Stimulated activated CD8-positive, alpha-beta memory T cell treated with anti-CD3 and anti-CD28 coated beads, Interleukin-12 subunit alpha, Interleukin-12 subunit beta, amount 100 ng/mL, for 4 hours (primary cell): ENCODE measurements at regions not wholly inside any gene's neighbourhood (a gene's known extent, or its start where the extent isn't known, plus 50 kb on each side); places are given as distances from the start of the nearest gene placed in this dataset.
"Not testable (repeated sequence)": the region's sequence is repeated elsewhere in the genome, so short reads cannot be mapped to it uniquely, and the experiment has no call there.

Source experiments
- DNase-seq: peaks from one replicate; pipeline ENCODE4 v3.0.0-alpha.2; 2020; ENCODE audit warnings: low read depth

DNA sequence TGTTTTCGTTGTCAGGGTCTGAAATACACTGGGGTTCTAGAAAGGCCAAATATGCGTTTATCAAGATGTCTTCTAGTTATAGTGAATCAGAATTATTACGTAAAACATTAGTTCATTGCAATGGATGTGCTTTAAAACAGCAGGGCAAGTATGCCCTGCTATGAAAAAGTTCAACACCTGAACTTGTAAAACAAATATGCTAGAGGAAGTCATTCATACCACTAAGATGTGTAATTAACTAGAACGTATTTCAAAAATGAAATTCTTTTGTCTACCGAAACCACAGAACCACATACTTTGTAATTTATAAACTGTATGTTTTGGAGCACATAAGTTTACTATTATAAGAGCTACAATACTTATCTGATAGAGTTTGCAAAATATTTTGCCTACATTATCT lies 266.2 kb downstream of the KCTD12 start:
- no peak for DNase-seq

DNA sequence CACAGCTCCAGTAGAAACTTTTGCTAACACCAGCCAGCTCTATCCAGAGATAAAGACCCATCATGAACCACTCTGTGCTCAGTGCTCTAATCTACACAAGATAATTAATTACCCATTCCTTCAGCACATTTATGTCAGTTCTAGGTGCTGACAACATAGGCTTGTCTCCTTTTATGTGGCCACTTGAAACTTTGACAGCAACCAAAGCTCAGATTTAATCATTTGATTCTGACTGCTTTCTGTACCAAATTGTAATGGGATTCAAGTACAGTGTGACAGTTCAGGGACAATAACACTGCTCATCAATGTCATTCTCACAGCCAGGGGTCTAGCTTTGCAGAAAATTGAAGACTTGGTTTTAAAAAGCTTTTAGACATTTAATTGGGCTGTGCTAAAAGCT lies 266.6 kb downstream of the KCTD12 start:
- DNase-seq = no peak

DNA sequence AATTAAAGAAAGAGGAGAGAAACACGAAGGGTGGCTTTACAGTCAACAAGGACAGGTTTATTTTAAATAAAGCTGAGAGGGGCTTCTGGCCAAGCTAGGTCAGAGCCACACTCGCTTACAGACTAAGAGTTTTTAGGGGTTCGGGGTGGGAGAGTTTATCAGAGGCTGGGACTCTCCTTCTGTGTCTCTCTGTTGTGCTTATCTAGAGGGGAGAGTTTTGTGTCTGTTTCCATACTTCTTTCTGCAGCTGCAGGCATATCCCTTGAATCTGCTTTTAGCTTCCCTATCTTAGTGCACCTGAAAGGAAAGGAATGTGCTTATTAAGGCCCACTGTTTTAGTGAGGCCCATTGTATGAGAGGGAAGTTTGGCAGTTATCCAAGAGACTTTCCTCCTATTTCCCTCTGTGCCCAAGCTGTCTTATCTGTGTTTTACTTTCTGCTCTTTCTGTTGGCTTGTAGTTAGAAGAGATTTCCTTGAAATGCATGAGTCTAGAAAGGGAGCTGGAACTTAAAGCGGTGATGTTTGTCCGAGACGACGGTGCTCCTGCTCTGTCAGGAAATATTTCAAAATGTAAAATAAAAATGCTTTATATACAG lies 275.3 kb downstream of the KCTD12 start:
- no peak for DNase-seq

GRCh38 chr13:76609643-76610042 lies 276.6 kb downstream of the KCTD12 start:
- no peak for DNase-seq

- no peak for DNase-seq
These were observed 278.3 kb downstream of the KCTD12 start for GRCh38 chr13:76607866-76608265.

- DNase-seq = no peak
These were observed 286.1 kb downstream of the KCTD12 start for GRCh38 chr13:76600081-76600480.

- DNase-seq = no peak
These were observed 288.3 kb downstream of the KCTD12 start for GRCh38 chr13:76597868-76598267.

DNA sequence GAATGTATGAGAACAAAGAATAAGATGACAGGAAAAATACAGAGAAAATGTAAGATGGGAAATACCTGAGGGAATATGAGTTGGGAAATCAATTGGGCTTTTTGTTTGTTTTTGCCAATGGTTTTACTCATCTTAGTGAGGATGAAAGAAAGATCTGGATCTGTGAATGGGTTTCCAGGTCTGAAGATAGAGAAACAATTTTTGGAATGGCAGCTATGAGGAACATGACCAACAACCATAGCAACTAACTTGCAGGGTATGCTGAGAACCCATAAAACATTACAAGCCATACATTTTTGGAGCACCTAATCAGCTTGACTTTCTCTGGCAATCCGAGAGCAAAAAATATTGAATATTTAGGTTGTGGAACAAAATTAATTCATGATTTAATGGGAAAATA lies 290.0 kb downstream of the KCTD12 start:
- DNase-seq = no peak

GRCh38 chr13:76594435-76594834 lies 291.8 kb downstream of the KCTD12 start:
- DNase-seq = no peak

DNA sequence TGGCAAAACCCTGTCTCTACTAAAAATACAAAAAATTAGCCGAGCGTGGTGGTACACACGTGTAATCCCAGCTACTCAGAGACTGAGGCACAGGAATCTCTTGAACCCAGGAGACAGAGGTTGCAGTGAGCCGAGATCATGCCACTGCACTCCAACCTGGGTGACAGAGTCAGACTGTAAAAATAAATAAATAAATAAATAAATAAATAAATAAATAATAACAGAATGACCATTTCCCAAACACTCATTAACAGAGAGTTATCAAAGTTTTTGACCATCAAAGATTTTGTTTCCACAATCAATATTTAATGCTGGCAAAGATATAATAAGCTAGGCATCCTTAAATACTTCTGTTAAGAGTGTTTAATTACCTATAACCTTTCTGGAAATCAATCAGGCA lies 299.4 kb downstream of the KCTD12 start:
- no peak for DNase-seq

DNA sequence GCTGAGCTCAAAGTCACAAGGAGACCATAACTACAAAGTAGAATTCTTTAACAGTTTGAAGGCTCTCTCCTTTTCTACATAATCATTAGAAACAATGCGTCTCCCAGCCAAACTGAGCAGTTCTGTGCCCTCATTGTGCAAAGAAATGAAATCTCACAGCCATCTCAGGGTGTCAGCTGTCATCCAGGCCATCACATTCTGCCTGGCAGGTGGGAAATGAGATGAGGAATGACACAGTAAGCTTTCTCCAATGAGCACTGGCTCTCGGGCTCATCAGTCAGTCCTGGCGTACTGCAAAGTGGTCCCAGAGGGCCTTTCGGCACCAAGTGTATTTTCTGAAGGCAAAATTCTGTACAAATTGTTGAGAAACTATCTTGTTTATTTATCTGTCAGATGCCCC lies 306.5 kb downstream of the KCTD12 start:
- no peak for DNase-seq

GRCh38 chr13:76575634-76576033 lies 310.6 kb downstream of the KCTD12 start:
- DNase-seq = not testable (repeated sequence)

DNA sequence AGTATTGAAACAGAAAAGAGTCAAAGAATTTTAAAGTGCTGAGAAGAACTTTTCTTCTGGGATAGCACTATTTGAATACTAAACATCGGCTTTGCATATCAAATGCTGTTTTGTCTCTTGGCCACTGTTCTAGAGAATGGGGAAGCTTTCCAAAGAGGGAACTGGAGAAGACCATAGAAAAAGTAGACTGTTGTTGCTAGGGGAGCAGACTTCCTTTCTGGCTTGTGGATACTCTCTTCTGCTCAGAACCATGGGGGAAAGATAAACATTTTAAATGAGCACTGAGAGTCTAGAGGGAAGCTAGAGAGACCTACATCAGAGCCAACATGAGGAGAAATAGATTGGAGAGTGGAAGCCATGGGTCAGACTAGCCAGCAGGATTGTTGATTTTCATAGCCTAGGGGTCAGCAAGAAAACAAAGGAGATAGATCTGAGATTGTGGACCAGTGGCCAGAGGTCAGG lies 315.7 kb downstream of the KCTD12 start:
- no peak for DNase-seq

GRCh38 chr13:76556627-76557026 lies 329.6 kb downstream of the KCTD12 start:
- no peak for DNase-seq

GRCh38 chr13:76552807-76553206 lies 333.4 kb downstream of the KCTD12 start:
- no peak for DNase-seq

DNA sequence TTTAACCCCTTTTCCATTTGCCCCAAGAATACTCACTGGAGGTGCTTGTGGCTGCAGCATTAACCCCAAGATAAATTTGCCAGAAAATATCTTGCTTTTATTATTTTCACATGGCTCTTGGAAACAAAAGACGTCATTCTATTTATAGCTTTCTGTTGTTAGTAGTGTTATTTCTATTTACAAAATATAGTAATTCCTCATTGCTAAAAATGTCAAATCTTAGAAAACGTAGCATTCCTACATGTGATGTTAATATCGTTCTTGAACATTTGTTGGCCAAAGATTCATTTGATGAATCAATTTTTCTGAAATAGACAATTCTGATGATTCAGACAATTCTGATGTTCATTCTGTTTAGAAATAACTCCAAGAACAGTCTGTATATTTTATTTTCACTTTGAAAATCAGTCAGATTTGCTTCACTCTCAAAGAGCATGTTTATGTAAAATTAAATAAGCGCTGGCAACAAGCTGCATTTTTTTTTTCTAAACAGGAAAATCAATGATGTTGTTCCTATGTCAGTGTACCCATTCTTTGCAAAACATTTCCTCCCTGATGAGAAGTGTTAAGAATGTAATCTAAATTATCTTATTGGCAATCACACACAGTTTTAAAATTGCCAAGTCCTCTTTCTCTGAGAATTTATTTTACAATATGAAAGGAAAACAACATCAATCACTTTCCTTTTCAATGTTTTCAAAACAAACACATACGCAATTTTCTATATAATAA lies 334.0 kb downstream of the KCTD12 start:
- DNase-seq = no peak

- DNase-seq = no peak
These were observed 344.0 kb downstream of the KCTD12 start for GRCh38 chr13:76542176-76542575.

DNA sequence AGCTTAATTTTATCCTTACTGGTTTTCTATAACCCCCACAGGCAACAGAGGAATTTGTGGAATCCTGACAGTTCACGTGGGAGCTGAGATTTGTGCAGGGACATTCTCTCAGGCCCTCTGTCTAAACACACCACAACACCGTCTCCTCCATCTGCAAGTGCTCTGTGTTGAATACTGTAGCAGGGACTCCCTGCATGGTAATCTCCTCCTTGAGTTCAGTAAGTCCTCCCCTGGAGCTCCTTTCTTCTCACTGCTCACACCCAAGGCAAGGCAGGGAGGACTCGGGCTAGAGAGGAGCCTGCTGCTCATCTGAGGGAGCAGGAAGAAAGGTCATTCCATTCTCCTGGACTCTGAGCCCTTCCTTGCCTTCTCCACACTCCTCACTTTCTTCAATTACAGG lies 348.2 kb downstream of the KCTD12 start:
- no peak for DNase-seq

GRCh38 chr13:76533251-76533650 lies 353.0 kb downstream of the KCTD12 start:
- DNase-seq = no peak

- DNase-seq = no peak
These were observed 359.2 kb downstream of the KCTD12 start for GRCh38 chr13:76527041-76527440.

- DNase-seq = no peak
These were observed 362.4 kb downstream of the KCTD12 start for GRCh38 chr13:76523740-76524340.

- DNase-seq = no peak
These were observed 364.0 kb downstream of the KCTD12 start for GRCh38 chr13:76522083-76522755.

DNA sequence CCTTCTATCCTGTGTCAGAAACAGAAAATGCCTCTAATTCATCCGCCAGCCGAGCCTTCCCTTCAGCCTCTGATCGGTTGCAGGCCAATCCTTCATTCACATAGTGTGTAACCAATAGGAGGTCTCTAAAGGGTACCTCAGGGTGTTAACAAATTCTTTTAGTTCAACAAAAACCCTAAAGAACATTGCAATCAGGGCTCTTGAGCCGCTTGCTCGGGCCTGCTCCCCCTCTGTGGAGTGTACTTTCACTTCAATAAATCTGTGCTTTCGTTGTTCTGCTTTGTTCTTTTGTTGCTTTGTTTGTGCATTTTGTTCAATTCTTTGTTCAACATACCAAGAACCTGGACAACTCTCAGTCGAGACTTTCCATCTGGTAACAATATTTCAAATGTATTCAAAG lies 366.5 kb downstream of the KCTD12 start:
- no peak for DNase-seq
